AG09319 (cell line): ENCODE measurements at regions not wholly inside any gene's neighbourhood (a gene's known extent, or its start where the extent isn't known, plus 50 kb on each side); places are given as distances from the start of the nearest gene placed in this dataset.

Experiments used
- DNase-seq: peaks from one replicate; pipeline ENCODE4 v3.0.0-alpha.2; 2010; ENCODE audit warnings: low read depth; ENCODE audit errors: extremely low read depth
- TF ChIP-seq, protein P1 (sequence below): IDR thresholded peaks from 2 replicates; pipeline ENCODE4 v1.5.1; 2011; ENCODE audit warnings: low read depth, mild to moderate bottlenecking, inconsistent platforms, low read length, moderate library complexity

DNA sequence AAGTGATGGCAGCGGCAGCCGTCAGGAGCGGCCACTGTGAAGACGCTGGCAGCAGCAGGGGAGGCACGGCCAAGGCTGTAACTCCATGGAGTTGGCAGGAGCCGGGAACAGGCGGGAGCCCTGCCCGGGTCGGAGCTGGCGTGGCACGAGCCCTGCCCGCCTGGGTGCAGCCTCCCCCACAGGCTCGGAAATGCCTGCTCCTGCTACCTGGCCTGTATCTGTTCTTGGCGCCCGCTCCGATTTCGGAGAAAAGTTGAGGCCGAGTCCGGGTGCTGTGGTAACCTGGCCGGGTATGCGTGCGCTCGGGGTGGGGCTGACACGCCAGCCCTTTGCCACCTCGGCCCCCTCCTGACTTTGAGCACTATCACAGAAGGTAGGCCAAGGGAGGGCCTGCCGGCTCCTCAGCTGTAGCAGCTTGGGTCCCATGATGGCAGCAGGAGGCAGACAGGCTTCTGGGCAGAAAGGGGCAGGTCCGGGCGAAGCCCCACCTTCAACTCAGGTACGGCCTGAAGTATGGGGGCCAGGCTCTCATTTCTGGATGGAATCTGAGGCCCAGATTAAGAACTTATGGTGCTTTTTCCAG is 51.2 kb upstream of the SHISA3 start:
- no peak for DNase-seq
- TF ChIP-seq, protein P1, sequence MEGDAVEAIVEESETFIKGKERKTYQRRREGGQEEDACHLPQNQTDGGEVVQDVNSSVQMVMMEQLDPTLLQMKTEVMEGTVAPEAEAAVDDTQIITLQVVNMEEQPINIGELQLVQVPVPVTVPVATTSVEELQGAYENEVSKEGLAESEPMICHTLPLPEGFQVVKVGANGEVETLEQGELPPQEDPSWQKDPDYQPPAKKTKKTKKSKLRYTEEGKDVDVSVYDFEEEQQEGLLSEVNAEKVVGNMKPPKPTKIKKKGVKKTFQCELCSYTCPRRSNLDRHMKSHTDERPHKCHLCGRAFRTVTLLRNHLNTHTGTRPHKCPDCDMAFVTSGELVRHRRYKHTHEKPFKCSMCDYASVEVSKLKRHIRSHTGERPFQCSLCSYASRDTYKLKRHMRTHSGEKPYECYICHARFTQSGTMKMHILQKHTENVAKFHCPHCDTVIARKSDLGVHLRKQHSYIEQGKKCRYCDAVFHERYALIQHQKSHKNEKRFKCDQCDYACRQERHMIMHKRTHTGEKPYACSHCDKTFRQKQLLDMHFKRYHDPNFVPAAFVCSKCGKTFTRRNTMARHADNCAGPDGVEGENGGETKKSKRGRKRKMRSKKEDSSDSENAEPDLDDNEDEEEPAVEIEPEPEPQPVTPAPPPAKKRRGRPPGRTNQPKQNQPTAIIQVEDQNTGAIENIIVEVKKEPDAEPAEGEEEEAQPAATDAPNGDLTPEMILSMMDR: no peak

DNA sequence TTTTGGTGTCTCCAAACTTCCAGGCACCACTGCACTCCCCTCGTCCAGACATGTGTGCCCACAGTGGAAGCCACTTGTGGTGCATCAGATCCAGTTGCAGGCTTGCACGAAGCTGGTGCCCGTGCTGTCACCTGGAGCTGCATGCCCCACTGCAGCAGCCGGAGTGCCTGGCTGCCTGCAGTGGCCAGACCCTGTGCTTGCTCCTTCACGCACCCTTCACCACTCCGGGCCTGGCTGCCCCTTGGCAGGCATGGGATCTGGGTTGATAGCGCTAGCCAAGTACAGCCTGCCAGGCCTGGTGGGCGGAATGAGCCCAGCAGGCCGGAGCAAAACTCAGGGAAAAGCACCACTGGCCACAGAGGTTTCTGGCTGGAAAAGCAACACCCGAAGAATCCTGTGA is 50.2 kb upstream of the SHISA3 start:
- no peak for DNase-seq
- TF ChIP-seq, protein P1: no peak
